ENCODE measurements at regions not wholly inside any gene's neighbourhood (a gene's known extent, or its start where the extent isn't known, plus 50 kb on each side); places are given as distances from the start of the nearest gene placed in this dataset.
"Not testable (repeated sequence)": the region's sequence is repeated elsewhere in the genome, so short reads cannot be mapped to it uniquely, and the experiment has no call there.

DNA sequence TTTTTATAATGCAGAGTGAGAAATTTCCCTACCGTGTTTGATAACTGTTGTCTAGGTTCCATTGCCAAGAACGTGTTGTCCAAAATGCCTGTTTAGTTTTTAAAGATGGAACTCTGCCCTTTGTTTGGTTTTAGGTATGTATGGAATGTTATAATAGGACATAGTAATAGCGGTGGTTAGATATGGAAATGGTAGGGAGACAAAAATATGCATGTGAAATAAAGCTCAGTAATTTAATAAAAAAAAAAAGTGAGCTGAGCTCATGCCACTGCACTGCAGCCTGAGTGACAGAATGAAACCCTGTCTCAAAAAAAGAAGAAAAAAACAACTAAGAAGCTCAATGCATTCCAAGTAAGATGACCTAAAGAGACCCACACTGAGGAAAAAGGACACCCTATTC, 72.9 kb downstream of the ZNF783 start:
- DNase-seq (ENCODE audit: extremely low read depth in 1 of 11, low read depth in 9 of 11, low spot score in 4 of 11): no peak

DNA sequence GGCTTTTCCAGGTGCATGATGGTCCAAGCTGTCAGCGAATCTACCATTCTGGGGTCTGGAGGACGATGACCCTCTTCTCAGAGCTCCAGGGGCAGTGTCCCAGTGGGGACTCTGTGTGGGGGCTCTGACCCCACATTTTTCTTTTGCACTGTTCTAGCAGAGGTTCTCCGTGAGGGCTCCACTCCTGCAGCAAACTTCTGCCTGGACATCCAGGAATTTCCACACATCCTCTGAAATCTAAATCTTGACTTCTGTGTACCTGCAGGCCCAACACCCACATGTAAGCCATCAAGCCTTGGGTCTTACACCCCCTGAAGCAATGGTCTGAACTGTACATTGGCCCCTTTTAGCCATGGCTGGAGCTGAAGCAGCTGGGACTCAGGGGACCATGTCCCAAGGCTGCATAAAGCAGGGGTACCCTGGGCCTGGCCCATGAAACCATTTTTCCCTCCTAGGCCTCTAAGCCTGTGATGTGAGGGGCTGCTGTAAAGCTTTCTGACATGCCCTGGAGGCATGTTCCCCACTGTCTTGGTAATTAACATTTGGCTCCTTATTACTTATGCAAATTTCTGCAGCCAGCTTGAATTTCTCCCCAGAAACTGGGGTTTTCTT, 86.9 kb downstream of the ZNF783 start:
- DNase-seq (ENCODE audit: extremely low read depth in 1 of 11, low read depth in 9 of 11, low spot score in 4 of 11): no peak

DNA sequence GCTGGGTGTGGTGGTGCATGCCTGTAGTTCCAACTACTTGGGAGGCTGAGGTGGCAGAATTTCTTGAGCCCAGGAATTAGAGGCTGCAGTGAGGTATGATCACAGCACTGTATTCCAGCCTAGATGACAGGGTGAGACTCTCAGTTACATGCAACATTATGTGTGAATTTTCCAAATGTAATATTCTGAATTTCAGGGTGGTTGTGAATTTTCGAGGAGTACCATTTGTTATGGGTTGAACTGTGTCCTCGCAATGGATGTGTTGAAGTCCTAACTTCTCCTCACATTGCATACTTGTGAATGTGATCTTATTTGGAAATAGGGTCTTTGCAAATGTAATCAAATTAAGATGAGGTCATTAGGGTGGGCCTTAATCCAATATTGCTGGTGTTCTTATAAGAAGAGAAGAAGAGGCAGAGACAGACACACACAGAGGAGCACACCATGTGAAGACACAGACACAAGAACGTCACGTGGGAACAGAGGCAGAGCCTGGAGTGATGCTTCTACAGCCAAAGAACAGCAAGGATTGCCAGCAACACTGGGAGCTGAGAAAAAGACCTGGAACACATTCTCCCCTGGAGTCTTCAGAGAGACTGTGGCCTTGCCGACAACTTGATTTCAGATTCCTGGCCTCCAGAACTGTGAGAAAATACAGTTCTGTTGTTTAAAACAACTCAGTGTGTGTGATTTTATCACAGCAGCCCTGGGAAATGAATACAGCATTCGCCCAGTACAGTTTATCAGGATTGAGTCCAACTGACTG, 91.9 kb downstream of the ZNF783 start:
- no peak for DNase-seq (ENCODE audit: extremely low read depth in 1 of 11, low read depth in 9 of 11, low spot score in 4 of 11)

DNA sequence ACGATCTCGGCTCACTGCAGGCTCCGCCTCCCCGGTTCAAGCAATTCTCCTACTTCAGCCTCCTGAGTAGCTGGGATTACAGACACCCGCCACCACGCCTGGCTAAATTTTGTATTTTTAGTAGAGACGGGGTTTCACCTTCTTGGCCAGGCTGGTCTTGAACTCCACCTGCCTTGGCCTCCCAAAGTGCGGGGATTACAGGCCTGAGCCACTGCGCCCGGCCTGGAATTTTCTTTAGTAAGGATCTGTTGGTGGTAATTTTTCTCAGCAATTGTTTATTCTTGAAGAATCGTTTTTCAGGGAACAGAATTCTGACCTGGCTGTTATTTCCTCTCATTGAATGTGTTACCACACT, 93.0 kb downstream of the ZNF783 start:
- not testable (repeated sequence) for DNase-seq (ENCODE audit: extremely low read depth in 1 of 11, low read depth in 9 of 11, low spot score in 4 of 11)

DNA sequence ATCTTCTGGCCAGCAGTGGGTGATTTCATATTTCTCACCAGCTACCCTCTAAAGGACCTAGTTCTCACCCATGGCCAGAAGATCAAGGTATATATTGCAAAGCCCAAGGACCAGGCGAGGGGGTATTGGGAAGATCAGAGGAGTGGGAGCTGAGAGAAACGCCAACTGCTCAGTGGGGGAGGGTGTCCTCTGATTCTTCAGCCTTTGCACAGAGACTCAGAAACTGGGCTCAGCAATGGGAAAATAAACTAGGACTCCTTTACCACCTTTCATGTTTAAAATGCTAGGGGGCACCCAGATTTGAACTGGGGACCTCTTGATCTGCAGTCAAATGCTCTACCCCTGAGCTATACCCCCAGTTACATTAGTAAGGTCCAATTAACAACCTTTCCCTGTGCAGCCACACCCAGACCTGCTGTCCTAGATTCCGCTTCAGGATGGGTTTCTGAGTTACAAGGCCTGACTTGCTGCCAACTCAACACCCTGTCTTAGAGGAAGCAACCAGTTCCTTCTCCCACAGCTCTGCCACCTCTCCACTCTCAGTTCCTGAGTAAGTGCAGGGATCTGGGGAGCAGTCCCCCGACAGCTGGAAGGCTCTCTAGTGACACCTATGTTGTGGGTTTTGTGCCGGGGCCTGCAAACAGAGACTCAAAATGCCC, 93.5 kb downstream of the ZNF783 start:
- DNase-seq (ENCODE audit: extremely low read depth in 1 of 11, low read depth in 9 of 11, low spot score in 4 of 11): no peak

DNA sequence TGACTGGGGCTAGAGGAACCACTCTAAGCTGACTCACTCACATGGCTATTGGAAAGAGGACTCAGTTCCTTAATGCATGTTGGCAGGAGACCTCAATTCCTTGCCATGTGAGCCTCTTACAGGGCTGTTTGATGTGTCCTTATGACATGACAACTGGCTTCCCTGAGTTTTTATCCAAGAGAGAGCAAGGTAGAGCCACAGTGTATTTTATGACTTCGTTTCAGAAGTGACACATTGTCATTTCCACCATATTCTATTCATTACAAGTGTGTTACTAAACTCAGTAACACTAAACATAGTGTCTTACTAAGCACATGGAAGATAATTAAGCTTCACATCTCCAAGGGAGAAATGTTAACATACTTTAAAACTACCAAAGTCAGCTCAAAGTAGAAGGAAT, 98.2 kb downstream of the ZNF777 start:
- DNase-seq (ENCODE audit: extremely low read depth in 1 of 11, low read depth in 9 of 11, low spot score in 4 of 11): no peak

DNA sequence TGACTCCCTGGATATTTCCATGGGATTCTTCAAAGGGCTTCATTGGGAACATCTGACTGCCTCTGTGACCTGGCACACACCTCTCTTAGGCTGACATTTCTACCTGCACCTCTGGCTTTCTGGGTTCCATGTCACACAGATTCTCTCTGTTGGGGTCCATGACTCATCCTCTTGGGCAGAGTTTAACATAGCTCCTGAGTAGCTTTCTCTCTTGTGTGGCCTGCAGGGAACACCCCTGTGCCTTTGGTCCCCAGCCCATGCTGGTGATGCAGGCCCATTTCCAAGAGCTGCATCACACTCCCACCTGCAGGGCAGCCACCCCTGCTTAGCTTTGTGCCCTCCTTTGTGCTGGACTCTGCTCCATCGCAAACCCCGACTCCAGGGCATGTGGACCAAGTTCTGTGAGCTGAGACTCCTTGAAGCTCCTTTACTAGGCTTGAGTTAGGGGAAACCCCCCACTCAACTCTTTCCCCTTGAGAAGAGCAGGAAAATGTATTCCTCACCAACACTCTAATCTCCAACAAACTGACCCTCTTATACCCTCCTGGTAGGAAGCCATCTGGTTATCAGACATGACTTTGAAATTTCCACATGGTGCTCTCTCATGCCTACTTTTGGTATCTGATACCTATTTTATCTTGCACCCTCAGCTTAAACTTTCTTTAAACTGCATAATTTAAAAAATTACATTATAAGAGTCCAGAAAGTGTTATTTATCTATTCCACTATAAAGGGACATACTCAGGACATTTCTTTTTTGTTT, 93.3 kb downstream of the ZNF777 start:
- no peak for DNase-seq (ENCODE audit: extremely low read depth in 1 of 11, low read depth in 9 of 11, low spot score in 4 of 11)

DNA sequence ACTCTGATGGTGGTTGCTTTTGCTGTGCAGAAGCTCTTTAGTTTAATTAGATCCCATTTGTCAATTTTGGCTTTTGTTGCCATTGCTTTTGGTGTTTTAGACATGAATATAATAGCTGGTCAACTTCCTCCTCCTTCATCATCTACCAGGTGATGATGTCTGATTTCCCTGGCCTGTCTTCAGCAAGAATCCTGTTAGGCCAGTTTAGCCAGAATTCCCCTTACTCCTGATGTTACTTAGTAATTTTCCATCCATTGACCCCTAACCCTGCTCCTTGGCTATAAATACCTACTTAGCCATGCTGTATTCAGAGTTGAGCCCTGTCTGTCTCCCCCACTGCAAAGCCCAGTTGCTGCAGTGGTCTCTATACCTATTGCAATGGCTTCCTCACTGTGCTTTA, 91.4 kb downstream of the ZNF777 start:
- DNase-seq (ENCODE audit: extremely low read depth in 1 of 11, low read depth in 9 of 11, low spot score in 4 of 11): peak in 4 of 11 donors; percentile 2 to 17 (median 10)

DNA sequence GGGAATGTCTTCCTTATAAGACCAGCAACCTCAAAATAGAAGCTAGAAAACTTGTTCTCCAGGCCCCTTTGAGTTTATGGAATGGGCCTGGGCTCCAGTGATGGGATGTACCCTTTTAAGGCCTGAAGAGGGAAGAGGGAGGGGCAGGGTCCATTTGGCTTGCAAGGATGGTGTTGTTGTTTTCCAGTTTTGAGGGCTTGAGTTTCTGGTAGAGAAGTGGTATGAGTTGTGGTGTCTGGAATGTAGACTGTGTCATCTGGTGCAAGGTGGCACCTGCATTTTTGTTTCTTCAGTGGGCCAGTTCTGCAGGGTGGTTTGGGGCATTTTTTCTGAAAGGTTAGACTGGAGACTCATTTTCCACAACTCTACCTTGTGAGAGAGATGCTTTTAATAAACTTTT, 90.1 kb downstream of the ZNF777 start:
- no peak for DNase-seq (ENCODE audit: extremely low read depth in 1 of 11, low read depth in 9 of 11, low spot score in 4 of 11)

DNA sequence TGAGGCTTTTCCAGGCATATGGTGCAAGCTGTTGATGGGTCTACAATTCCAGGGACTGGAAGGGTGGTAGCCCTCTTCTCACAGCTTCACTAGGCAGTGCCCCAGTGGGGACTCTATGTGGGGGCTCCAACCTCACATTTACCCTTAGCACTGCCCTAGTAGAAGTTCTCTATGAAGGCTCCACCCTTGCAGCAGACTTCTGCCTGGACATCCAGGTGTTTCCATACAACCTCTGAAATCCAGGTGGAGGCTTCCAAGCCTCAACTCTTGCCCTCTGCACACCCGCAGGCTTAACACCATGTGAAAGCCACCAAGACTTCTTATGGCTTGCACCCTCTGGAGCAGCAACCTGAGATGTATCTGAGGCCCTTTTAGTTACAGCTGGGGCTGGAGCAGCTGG, 87.8 kb downstream of the ZNF777 start:
- no peak for DNase-seq (ENCODE audit: extremely low read depth in 1 of 11, low read depth in 9 of 11, low spot score in 4 of 11)

DNA sequence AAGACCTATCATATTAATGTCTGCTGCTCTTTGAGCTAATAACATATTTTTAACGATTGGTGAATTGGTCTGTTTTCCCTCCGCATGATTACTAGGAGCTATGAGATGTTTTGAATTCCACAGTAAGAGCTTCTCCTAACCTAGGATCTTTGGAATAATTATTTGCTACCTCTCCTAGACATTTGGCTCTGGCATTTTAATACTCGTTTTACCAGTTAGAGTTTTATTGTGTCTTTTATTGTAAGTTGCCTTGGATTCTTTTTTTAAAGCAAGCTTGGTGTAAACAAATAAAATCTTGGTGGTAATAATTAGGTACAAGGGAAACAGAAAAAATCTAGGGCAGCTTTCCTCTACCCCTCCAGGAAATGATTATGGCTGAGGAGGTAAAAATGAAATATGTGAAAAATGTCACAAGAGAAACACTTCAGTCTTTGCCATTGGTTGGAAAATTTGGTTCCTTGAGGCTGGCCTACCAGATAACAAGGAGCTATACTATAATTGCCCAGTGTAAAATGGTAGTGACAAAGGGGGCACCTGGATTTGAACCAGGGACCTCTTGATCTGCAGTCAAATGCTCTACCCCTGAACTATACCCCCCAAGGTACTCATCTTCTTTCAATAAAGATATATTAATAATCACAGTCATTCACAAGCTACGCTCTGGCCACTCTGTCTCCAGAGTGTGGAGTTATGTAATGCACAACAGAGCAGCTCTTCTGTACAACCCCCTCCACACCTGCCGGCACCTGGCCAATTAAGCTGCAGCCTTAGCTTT, 85.4 kb downstream of the ZNF777 start:
- no peak for DNase-seq (ENCODE audit: extremely low read depth in 1 of 11, low read depth in 9 of 11, low spot score in 4 of 11)

DNA sequence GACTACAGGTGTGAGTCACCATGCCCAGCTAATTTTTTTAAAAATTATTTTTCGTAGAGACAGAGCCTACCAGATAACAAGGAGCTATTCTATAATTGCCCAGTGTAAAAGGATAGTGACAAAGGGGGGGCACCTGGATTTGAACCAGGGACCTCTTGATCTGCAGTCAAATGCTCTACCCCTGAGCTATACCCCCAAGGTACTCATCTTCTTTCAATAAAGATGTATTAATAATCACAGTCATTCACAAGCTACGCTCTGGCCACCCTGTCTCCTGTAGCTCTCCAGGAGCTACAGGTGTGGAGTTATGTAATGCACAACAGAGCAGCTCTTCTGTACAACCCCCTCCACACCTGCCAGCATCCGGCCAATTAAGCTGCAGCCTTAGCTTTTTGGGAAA, 83.5 kb downstream of the ZNF777 start:
- no peak for DNase-seq (ENCODE audit: extremely low read depth in 1 of 11, low read depth in 9 of 11, low spot score in 4 of 11)

DNA sequence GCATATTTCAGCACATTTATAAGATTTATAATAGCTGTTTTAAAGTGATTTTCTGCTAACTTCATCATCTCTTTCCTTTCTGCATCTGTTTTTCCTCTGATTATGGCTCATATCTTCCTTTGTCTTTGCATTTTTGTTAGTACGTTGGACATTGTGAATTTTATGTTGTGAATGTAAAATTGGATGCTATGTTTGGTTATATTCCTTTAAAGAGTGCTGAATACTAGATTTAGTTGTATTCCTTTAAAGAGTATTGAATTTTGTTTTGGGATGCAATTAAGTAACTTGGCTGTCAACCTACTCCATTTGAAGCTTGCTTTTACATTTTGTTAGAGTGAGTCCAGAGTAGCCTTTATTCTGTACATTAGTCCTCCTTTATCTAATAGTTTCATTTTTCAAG, 81.2 kb downstream of the ZNF777 start:
- DNase-seq (ENCODE audit: extremely low read depth in 1 of 11, low read depth in 9 of 11, low spot score in 4 of 11): no peak

DNA sequence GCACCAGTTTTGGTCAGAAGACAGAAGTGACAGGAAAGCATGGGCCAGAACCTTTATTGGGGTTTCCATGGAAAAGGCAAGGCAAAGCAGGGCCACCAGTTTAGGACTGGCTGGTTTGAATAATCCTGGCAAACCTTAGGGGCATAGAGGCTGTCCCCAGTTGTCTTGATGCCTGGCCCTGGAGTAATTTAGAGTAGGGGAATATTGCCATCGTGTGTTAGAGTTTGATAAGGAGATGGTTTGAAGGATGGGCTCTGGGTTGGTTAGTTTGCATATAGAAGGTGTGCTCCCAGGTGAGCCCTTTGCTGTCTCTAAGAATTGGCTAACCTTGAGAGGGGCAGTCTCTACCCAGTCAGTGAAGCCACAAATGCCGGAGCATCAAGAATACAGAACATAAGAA, 79.6 kb downstream of the ZNF777 start:
- DNase-seq (ENCODE audit: extremely low read depth in 1 of 11, low read depth in 9 of 11, low spot score in 4 of 11): no peak
